HG02938 (cell line): ENCODE measurements at regions not wholly inside any gene's neighbourhood (a gene's known extent, or its start where the extent isn't known, plus 50 kb on each side); places are given as distances from the start of the nearest gene placed in this dataset.

ENCODE experiments used
- ATAC-seq: cut with Tn5 transposase; IDR thresholded peaks from one replicate; pipeline ENCODE4 v1.9.1; 2021; ENCODE audit warnings: mild to moderate bottlenecking, moderate library complexity; ENCODE audit not compliant: unreplicated experiment

- no peak for ATAC-seq
Observed at GRCh38 chr5:164893071-164893470, 1387.7 kb downstream of the MAT2B start.

DNA sequence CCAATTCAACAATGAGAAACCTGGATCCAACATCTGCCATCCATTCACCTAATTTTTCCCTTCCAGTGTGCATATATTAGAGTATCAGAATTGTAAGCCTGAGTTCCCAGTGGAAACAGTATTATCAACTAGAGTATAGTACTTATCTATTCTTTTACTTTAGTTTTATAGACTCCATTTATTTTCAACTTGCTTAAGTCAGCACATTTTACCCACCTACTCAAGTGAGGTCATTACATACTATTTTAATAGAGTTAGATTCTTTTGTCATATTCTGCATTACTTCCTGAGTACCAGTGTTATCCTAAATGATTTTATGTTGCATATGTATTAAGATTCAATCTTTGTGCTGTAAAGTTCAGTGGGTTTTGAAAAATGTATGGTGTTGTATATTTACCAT is 1393.3 kb downstream of the MAT2B start:
- ATAC-seq, result no peak

GRCh38 chr5:164909673-164910072 is 1404.3 kb downstream of the MAT2B start:
- no peak for ATAC-seq

- no peak for ATAC-seq
Observed at GRCh38 chr5:164921722-164922121, 1416.3 kb downstream of the MAT2B start.

DNA sequence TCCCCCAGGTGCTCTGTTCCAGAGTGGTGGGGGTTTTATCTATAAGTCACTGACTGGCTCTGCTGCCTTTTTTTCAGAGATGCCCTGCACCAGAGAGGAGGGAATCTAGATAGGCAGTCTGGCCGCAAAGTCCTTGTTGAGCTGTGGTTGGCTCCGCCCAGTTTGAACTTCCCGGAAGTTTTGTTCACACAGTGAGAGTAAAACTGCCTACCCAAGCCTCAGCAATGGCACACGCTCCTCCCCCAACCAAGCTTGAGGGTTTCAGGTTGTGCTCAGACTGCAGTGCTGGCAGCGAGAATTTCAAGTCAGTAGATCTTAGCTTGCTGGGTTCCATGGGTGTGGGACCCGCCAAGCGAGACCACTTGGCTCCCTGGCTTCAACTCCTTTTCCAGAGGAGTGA is 1428.6 kb downstream of the MAT2B start:
- ATAC-seq, result no peak

DNA sequence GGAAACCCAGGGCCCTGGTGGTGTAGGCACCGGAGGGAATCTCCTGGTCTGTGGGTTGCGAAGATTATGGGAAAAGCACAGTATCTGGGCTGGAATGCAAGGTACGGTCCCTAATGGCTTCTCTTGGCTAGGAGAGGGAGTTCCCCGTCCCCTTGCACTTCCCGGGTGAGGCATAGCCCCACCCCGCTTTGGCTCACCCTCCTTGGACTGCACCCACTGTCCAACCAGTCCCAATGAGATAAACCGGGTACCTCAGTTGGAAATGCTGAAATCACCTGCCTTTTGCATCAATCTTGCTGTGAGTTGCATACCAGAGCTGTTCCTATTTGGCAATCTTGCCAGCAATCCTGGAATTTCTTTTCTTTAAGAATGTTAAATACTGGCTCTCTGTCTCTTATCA is 1429.1 kb downstream of the MAT2B start:
- no peak for ATAC-seq

- no peak for ATAC-seq
Observed at GRCh38 chr5:164941132-164941531, 1435.7 kb downstream of the MAT2B start.

GRCh38 chr5:164950927-164951326 is 1445.5 kb downstream of the MAT2B start:
- no peak for ATAC-seq

DNA sequence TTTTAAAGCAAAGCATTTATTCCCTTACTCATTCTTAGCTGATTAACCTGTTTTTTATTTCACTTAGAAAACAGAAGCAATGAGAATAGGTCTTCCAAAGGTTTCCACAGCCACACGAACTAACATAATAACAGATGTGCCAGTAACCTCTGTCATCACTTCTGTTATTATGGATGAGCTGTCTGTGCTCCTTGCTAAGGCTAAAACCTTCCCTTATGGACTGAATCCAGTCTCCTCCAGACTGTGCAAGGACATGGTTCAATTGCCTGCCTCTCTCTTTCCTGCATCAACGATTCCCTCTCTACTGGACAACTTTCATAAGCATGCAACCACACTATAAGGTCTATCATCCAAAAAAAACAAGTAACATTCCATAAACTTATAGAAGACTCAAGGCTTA is 1446.2 kb downstream of the MAT2B start:
- no peak for ATAC-seq

DNA sequence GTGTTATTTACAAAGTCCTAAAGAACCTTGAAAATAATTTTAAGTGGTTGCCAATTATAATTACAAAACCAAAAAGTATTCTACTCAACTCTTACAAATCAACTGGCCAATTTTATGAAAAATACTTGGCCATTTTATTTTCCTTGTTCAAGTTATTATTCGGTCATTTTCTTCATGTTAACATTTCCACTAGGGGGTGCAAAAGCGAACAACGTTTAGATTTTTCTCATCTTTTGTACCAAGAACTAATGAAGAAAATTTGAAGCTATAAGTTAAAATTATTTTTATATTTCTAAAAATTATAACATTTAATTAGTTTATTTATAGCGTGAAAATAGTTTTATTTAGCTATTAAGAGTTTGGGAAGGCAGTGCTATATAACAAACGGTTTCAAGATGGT is 1453.3 kb downstream of the MAT2B start:
- no peak for ATAC-seq

GRCh38 chr5:164959761-164960160 is 1454.3 kb downstream of the MAT2B start:
- no peak for ATAC-seq

DNA sequence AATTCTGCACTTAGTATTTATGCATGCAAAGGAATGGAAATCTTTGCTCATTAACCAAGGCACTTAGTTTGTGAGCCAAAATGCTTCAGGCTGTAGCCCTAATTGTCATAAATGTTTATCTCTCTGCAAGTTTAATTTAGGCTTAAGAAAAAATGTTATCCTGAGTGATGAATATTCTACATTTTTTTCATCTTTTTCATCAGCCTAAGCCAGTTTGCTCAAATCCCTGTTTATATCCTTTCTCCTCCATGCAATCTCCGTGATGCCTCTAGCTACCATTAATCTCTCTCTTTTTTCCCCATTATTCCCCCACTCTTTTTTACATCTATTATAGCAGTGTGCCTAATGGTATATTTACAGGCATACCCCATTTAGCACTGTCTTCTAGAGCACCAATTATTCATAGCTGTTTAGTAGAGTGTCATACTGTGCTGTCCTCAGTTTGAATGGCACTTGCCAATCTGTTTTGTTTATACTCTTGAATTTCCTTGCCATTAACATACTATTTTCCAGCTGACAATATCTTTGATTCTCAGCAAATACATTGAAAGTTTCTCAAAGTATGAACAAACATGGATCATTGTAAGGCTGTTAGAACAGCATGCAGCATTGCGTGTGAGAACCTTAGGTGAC is 1457.0 kb downstream of the MAT2B start:
- ATAC-seq, result no peak

DNA sequence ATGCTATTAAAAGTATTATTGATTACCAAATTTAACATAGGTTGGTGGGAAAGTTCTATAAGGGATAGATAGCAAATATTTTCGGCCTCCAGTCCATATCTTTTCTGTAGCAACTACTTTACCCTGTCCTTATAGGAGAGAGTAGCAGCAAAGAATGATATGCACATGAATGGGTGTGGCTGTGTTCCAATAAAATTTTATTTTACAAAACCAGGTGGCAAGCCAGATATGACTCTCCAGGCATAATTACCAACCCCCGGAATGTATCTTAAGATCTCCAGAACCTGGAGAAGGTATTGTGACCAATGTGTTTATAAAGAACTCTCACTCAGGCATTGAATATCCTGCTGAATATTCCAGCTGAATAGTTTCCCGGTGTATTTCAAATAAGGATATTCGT is 1461.2 kb downstream of the MAT2B start:
- no peak for ATAC-seq

DNA sequence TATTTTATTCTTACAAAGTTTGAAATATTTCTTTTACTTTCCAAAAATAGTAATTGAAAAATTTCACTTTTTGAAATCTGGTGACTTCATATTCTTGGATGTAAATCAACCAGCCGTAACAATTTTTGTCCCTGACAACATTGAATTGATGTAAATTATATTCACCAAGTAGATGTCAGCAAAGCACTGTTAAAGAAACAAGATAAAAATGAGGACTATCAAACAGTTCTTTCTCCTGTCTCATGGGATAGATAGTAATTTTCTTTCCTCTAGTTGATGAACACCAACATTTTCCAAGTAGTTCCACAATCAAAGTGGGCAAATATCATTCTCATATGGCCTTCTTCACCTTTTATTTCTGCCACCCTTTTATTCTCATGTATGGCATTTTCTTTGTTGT is 1461.9 kb downstream of the MAT2B start:
- no peak for ATAC-seq

- no peak for ATAC-seq
Observed at GRCh38 chr5:164972973-164973372, 1467.6 kb downstream of the MAT2B start.

DNA sequence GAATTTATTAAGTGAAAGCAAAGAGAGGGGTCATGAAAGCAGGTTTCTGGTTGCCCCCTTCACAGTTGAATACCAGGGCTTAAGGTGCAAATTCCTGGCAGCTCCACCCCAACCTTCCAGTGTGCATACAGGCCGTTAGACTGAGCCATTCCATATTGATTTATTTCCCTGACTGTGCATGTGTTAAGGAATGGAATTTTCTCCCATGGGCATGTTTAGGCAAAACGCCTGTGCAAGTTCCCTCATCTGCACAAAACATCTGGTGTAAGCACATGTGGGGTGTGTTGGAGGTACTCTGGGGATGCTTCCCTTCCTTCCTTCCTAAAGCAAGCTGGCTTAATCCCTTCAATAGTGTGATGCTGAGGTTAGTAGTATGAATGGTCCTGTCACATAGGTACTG is 1470.6 kb downstream of the MAT2B start:
- ATAC-seq, result no peak

- no peak for ATAC-seq
Observed at GRCh38 chr5:164980480-164980879, 1475.1 kb downstream of the MAT2B start.

GRCh38 chr5:164998142-164998541 is 1492.7 kb downstream of the MAT2B start:
- no peak for ATAC-seq

DNA sequence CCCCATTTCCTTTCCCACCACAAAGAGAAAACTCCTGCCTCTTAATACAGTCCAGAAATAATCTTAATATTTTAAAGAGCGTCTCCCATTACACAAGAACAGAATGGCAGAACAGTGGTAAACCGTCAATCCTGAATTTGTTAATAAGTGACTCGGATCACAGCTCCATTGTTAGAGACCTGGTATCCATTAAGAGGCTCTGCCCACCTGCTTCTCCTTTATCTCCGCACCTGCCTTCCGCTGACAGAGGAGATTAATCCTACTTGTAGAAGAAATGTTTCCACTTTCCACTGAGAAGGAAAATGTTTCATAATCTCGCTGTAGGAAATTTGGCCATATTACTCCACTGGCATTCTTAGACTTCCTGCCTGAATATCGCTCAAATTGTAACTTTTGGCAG is 1493.2 kb downstream of the MAT2B start:
- no peak for ATAC-seq

DNA sequence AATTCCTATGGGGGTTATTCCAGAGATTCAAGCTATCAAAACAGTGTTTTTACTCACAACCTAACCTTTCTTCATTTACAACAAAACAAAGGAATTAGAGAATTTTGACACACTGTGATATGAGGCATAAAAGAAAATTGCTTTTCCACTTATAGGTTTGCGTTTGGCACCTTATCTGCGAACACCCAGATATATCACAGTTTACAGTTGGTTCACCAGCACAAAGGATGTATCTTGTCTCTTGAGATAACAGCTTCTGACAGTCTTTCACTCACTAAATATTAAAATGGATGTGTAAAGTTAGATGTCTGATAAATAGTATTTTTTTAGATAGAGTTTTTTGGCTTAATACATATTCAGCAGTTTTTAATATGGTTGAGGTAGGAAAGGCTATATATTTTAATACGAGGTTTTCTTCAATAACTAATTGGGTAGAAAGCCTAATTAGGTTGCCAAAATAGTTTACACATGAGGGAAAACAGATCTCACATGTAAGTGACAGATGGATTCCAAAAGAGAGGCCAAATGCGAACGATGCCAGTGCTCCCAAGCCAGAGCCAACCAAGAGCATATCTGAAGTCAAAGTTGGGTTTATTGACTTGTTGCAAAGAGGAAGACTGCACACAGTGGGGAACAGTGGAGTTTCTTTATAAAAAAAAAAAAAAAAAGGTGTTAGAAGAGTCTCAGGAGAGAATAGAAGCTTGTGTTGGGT is 1495.2 kb downstream of the MAT2B start:
- no peak for ATAC-seq

GRCh38 chr5:165003283-165003682 is 1497.9 kb downstream of the MAT2B start:
- no peak for ATAC-seq

- ATAC-seq, result no peak
Observed at GRCh38 chr5:165004175-165004574, 1498.8 kb downstream of the MAT2B start.

DNA sequence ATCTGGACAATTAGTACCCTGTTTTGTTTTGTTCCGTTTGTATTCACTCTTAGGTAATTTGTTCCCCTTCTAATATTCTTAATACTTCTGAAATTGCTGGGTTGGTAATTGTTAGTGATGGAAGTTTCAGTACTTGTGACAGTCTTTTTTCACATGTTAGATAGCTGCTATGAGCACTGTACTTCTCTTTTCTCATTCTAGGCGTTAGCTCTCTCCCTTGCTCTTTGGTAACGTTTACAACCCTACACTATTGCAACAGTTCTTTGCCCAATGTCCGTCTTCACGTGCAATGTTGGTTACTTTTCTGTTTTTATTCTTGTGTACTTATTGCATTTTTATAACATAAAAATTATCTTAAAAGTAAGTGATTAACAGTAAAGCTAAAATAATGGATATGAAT is 1509.0 kb downstream of the MAT2B start:
- no peak for ATAC-seq
